ENCODE measurements at regions not wholly inside any gene's neighbourhood (a gene's known extent, or its start where the extent isn't known, plus 50 kb on each side); places are given as distances from the start of the nearest gene placed in this dataset.

DNA sequence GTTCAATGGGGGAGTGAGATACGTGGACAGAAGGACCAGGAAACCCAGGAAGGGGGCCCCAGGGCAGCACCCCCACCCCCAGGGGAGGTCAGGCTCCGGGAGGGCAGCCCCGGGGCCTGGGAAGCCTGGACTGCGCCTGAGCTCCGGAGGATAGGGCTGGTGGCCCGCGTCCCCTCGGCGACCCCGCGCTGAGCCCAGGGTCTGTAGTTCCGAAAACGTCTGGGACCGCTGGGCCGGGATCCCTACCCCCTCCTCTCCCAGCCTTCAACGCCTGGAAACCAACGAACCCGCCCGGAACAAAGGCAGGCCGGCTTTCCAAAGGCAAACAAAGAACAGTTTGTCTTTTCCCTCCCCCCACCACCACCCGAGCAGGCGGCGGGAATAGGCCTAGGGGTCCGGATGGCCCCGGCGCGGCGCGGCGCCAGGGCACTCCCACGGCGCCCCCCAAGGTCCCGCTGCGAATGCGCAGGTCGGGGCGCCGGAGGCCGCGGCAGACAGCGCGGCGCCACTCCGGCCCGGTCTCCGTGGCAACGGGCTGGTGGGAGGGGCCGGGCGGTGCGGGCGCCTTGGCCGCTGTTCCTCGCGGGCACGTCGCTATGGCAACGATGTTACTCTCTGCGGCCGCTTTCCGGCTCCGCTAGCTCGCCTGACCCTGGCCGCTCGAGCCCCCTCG lies 58.5 kb downstream of the IGLL1 start (continued):
- TF ChIP-seq, protein P1, sequence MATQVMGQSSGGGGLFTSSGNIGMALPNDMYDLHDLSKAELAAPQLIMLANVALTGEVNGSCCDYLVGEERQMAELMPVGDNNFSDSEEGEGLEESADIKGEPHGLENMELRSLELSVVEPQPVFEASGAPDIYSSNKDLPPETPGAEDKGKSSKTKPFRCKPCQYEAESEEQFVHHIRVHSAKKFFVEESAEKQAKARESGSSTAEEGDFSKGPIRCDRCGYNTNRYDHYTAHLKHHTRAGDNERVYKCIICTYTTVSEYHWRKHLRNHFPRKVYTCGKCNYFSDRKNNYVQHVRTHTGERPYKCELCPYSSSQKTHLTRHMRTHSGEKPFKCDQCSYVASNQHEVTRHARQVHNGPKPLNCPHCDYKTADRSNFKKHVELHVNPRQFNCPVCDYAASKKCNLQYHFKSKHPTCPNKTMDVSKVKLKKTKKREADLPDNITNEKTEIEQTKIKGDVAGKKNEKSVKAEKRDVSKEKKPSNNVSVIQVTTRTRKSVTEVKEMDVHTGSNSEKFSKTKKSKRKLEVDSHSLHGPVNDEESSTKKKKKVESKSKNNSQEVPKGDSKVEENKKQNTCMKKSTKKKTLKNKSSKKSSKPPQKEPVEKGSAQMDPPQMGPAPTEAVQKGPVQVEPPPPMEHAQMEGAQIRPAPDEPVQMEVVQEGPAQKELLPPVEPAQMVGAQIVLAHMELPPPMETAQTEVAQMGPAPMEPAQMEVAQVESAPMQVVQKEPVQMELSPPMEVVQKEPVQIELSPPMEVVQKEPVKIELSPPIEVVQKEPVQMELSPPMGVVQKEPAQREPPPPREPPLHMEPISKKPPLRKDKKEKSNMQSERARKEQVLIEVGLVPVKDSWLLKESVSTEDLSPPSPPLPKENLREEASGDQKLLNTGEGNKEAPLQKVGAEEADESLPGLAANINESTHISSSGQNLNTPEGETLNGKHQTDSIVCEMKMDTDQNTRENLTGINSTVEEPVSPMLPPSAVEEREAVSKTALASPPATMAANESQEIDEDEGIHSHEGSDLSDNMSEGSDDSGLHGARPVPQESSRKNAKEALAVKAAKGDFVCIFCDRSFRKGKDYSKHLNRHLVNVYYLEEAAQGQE (IDR thresholded peaks at IDR 0.05; ENCODE audit: borderline replicate concordance), result peak; percentile 46; the same call in 1 of the 2 replicates
- TF ChIP-seq, protein P1 (CRISPR knock-in tag; IDR thresholded peaks at IDR 0.05; ENCODE audit: low read depth), result no peak
- TF ChIP-seq LEF1 (IDR thresholded peaks at IDR 0.05), result no peak
- TF ChIP-seq ZBTB8A (IDR thresholded peaks at IDR 0.05; ENCODE audit: partially characterized antibody), result no peak
- TF ChIP-seq ZEB2 (IDR thresholded peaks at IDR 0.05), result no peak
- TF ChIP-seq MAZ (CRISPR knock-in tag; conservative IDR thresholded peaks at IDR 0.05 in 1 of 2, IDR thresholded peaks at IDR 0.05 in 1 of 2), result 0 out of 4 replicates have a peak, but pooled peaks of 1 of the 2 experiments have one; percentile 32
- no peak for TF ChIP-seq ZNF140 (CRISPR knock-in tag; IDR thresholded peaks at IDR 0.05)
- TF ChIP-seq, protein P2, sequence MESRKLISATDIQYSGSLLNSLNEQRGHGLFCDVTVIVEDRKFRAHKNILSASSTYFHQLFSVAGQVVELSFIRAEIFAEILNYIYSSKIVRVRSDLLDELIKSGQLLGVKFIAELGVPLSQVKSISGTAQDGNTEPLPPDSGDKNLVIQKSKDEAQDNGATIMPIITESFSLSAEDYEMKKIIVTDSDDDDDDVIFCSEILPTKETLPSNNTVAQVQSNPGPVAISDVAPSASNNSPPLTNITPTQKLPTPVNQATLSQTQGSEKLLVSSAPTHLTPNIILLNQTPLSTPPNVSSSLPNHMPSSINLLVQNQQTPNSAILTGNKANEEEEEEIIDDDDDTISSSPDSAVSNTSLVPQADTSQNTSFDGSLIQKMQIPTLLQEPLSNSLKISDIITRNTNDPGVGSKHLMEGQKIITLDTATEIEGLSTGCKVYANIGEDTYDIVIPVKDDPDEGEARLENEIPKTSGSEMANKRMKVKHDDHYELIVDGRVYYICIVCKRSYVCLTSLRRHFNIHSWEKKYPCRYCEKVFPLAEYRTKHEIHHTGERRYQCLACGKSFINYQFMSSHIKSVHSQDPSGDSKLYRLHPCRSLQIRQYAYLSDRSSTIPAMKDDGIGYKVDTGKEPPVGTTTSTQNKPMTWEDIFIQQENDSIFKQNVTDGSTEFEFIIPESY (CRISPR knock-in tag; IDR thresholded peaks at IDR 0.05), result no peak
- TF ChIP-seq FOXA3 (CRISPR knock-in tag; conservative IDR thresholded peaks at IDR 0.05 in 1 of 2, IDR thresholded peaks at IDR 0.05 in 1 of 2), result no peak
- TF ChIP-seq SOX6 (IDR thresholded peaks at IDR 0.05), result peak; percentile 72
- no peak for TF ChIP-seq ZNF583 (CRISPR knock-in tag; IDR thresholded peaks at IDR 0.05)
- no peak for TF ChIP-seq NCOR1 (IDR thresholded peaks at IDR 0.05)

Measured in K562 (cell line).